ENCODE measurements at regions not wholly inside any gene's neighbourhood (a gene's known extent, or its start where the extent isn't known, plus 50 kb on each side); places are given as distances from the start of the nearest gene placed in this dataset.

DNA sequence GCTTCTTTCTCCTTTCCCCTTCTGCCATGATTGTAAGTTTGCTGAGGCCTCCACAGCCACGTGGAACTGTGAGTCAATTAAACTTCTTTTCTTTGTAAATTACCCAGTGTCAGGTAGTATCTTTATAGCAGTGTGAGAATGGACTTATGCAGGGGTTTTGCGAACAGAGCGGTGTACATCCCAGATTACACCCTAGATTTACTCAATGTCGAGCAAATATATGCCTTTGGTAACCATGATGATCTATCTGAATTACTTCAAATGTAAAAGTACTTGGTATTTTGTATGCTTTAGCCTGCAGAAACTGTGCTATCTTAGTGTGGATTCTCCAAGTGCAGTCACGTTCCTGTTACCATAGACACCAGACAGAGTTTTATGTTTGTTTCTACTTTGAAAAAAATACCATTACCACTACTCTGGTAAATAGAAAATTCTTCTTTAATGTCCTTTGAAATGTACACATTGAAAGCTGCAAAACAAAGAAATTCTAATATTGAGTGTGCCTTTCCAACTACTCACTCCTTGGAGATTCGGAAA, 510.4 kb upstream of the ARGLU1 start:
- Mint-ChIP-seq H3K27ac (no peak overlapping the region), H3K4me3 (no peak overlapping the region), H3K27me3 (ENCODE audit: low read depth) (no peaks in the 10 kb centered on the region), H3K36me3 (no peaks in the 10 kb centered on the region), H3K9me3 (peaks cover 9% of the 10 kb centered on the region), H3K4me1 (no peaks in the 10 kb centered on the region)
- ChIA-PET POLR2A (no interaction called here), CTCF (no interaction called here)
- ATAC-seq (no peak), DNase-seq (ENCODE audit: low spot score) (no peak)
- TF ChIP-seq, protein P1, sequence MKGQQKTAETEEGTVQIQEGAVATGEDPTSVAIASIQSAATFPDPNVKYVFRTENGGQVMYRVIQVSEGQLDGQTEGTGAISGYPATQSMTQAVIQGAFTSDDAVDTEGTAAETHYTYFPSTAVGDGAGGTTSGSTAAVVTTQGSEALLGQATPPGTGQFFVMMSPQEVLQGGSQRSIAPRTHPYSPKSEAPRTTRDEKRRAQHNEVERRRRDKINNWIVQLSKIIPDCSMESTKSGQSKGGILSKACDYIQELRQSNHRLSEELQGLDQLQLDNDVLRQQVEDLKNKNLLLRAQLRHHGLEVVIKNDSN (CRISPR knock-in tag; IDR thresholded peaks at IDR 0.05), result no peak
- TF ChIP-seq CREB1 (CRISPR knock-in tag; IDR thresholded peaks at IDR 0.05) (no peak), TEAD1 (CRISPR knock-in tag; IDR thresholded peaks at IDR 0.05) (no peak), ZNF317 (CRISPR knock-in tag; IDR thresholded peaks at IDR 0.05; ENCODE audit: borderline replicate concordance, low read depth) (no peak)

DNA sequence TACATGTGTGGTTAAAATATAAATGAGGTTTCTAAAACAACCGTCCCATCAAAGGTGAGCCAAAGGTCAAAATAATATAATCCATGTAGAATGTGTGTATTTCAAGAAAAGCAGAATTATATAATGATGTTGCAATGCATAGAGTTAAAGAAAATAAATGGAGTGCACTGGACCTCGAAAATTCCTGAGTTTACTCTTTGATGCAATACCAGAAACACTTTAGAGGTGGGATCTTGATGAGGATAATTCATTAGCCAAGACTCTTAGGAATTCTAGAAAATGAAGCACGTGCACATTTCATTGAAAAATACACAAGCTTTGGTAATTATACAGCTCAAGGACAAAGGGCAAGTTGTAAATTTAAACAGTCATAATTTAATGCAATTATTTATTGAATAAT, 508.9 kb upstream of the ARGLU1 start:
- Mint-ChIP-seq H3K36me3 (no peaks in the 10 kb centered on the region), H3K9me3 (peaks cover 9% of the 10 kb centered on the region), H3K4me3 (no peak overlapping the region), H3K27me3 (ENCODE audit: low read depth) (no peaks in the 10 kb centered on the region), H3K27ac (no peak overlapping the region), H3K4me1 (no peaks in the 10 kb centered on the region)
- POLR2A ChIA-PET, result no interaction called here
- ATAC-seq (no peak), DNase-seq (ENCODE audit: low spot score) (no peak)
- CTCF ChIA-PET, result no interaction called here
- TF ChIP-seq, protein P2, sequence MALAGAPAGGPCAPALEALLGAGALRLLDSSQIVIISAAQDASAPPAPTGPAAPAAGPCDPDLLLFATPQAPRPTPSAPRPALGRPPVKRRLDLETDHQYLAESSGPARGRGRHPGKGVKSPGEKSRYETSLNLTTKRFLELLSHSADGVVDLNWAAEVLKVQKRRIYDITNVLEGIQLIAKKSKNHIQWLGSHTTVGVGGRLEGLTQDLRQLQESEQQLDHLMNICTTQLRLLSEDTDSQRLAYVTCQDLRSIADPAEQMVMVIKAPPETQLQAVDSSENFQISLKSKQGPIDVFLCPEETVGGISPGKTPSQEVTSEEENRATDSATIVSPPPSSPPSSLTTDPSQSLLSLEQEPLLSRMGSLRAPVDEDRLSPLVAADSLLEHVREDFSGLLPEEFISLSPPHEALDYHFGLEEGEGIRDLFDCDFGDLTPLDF (CRISPR knock-in tag; IDR thresholded peaks at IDR 0.05), result no peak
- TF ChIP-seq, protein P3, sequence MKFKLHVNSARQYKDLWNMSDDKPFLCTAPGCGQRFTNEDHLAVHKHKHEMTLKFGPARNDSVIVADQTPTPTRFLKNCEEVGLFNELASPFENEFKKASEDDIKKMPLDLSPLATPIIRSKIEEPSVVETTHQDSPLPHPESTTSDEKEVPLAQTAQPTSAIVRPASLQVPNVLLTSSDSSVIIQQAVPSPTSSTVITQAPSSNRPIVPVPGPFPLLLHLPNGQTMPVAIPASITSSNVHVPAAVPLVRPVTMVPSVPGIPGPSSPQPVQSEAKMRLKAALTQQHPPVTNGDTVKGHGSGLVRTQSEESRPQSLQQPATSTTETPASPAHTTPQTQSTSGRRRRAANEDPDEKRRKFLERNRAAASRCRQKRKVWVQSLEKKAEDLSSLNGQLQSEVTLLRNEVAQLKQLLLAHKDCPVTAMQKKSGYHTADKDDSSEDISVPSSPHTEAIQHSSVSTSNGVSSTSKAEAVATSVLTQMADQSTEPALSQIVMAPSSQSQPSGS (CRISPR knock-in tag; IDR thresholded peaks at IDR 0.05; ENCODE audit: borderline replicate concordance, low read depth), result no peak
- TF ChIP-seq, protein P4, sequence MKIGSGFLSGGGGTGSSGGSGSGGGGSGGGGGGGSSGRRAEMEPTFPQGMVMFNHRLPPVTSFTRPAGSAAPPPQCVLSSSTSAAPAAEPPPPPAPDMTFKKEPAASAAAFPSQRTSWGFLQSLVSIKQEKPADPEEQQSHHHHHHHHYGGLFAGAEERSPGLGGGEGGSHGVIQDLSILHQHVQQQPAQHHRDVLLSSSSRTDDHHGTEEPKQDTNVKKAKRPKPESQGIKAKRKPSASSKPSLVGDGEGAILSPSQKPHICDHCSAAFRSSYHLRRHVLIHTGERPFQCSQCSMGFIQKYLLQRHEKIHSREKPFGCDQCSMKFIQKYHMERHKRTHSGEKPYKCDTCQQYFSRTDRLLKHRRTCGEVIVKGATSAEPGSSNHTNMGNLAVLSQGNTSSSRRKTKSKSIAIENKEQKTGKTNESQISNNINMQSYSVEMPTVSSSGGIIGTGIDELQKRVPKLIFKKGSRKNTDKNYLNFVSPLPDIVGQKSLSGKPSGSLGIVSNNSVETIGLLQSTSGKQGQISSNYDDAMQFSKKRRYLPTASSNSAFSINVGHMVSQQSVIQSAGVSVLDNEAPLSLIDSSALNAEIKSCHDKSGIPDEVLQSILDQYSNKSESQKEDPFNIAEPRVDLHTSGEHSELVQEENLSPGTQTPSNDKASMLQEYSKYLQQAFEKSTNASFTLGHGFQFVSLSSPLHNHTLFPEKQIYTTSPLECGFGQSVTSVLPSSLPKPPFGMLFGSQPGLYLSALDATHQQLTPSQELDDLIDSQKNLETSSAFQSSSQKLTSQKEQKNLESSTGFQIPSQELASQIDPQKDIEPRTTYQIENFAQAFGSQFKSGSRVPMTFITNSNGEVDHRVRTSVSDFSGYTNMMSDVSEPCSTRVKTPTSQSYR (CRISPR knock-in tag; IDR thresholded peaks at IDR 0.05), result no peak
- TF ChIP-seq, protein P5, sequence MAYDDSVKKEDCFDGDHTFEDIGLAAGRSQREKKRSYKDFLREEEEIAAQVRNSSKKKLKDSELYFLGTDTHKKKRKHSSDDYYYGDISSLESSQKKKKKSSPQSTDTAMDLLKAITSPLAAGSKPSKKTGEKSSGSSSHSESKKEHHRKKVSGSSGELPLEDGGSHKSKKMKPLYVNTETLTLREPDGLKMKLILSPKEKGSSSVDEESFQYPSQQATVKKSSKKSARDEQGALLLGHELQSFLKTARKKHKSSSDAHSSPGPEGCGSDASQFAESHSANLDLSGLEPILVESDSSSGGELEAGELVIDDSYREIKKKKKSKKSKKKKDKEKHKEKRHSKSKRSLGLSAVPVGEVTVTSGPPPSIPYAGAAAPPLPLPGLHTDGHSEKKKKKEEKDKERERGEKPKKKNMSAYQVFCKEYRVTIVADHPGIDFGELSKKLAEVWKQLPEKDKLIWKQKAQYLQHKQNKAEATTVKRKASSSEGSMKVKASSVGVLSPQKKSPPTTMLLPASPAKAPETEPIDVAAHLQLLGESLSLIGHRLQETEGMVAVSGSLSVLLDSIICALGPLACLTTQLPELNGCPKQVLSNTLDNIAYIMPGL (CRISPR knock-in tag; IDR thresholded peaks at IDR 0.05), result no peak
- TF ChIP-seq IRF2 (CRISPR knock-in tag; IDR thresholded peaks at IDR 0.05; ENCODE audit: borderline replicate concordance, low read depth), result no peak
- no peak for TF ChIP-seq NR1H2 (CRISPR knock-in tag; IDR thresholded peaks at IDR 0.05)
- TF ChIP-seq, protein P6, sequence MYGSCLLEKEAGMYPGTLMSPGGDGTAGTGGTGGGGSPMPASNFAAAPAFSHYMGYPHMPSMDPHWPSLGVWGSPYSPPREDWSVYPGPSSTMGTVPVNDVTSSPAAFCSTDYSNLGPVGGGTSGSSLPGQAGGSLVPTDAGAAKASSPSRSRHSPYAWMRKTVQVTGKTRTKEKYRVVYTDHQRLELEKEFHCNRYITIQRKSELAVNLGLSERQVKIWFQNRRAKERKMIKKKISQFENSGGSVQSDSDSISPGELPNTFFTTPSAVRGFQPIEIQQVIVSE (CRISPR knock-in tag; IDR thresholded peaks at IDR 0.05; ENCODE audit: borderline replicate concordance), result no peak
- TF ChIP-seq, protein P7, sequence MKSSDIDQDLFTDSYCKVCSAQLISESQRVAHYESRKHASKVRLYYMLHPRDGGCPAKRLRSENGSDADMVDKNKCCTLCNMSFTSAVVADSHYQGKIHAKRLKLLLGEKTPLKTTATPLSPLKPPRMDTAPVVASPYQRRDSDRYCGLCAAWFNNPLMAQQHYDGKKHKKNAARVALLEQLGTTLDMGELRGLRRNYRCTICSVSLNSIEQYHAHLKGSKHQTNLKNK (CRISPR knock-in tag; IDR thresholded peaks at IDR 0.05), result no peak
- no peak for TF ChIP-seq ESRRA (CRISPR knock-in tag; IDR thresholded peaks at IDR 0.05; ENCODE audit: borderline replicate concordance)
- TF ChIP-seq, protein P8, sequence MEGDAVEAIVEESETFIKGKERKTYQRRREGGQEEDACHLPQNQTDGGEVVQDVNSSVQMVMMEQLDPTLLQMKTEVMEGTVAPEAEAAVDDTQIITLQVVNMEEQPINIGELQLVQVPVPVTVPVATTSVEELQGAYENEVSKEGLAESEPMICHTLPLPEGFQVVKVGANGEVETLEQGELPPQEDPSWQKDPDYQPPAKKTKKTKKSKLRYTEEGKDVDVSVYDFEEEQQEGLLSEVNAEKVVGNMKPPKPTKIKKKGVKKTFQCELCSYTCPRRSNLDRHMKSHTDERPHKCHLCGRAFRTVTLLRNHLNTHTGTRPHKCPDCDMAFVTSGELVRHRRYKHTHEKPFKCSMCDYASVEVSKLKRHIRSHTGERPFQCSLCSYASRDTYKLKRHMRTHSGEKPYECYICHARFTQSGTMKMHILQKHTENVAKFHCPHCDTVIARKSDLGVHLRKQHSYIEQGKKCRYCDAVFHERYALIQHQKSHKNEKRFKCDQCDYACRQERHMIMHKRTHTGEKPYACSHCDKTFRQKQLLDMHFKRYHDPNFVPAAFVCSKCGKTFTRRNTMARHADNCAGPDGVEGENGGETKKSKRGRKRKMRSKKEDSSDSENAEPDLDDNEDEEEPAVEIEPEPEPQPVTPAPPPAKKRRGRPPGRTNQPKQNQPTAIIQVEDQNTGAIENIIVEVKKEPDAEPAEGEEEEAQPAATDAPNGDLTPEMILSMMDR (IDR thresholded peaks at IDR 0.05), result no peak
- TF ChIP-seq ZNF263 (CRISPR knock-in tag; IDR thresholded peaks at IDR 0.05; ENCODE audit: low read depth), result no peak
- TF ChIP-seq, protein P9, sequence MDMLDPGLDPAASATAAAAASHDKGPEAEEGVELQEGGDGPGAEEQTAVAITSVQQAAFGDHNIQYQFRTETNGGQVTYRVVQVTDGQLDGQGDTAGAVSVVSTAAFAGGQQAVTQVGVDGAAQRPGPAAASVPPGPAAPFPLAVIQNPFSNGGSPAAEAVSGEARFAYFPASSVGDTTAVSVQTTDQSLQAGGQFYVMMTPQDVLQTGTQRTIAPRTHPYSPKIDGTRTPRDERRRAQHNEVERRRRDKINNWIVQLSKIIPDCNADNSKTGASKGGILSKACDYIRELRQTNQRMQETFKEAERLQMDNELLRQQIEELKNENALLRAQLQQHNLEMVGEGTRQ (CRISPR knock-in tag; IDR thresholded peaks at IDR 0.05), result no peak
- TF ChIP-seq ATF1 (CRISPR knock-in tag; IDR thresholded peaks at IDR 0.05), result no peak
- no peak for TF ChIP-seq PRRX2 (CRISPR knock-in tag; IDR thresholded peaks at IDR 0.05)
- TF ChIP-seq FOXK1 (CRISPR knock-in tag; IDR thresholded peaks at IDR 0.05), result no peak
- TF ChIP-seq, protein P10, sequence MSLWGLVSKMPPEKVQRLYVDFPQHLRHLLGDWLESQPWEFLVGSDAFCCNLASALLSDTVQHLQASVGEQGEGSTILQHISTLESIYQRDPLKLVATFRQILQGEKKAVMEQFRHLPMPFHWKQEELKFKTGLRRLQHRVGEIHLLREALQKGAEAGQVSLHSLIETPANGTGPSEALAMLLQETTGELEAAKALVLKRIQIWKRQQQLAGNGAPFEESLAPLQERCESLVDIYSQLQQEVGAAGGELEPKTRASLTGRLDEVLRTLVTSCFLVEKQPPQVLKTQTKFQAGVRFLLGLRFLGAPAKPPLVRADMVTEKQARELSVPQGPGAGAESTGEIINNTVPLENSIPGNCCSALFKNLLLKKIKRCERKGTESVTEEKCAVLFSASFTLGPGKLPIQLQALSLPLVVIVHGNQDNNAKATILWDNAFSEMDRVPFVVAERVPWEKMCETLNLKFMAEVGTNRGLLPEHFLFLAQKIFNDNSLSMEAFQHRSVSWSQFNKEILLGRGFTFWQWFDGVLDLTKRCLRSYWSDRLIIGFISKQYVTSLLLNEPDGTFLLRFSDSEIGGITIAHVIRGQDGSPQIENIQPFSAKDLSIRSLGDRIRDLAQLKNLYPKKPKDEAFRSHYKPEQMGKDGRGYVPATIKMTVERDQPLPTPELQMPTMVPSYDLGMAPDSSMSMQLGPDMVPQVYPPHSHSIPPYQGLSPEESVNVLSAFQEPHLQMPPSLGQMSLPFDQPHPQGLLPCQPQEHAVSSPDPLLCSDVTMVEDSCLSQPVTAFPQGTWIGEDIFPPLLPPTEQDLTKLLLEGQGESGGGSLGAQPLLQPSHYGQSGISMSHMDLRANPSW (CRISPR knock-in tag; conservative IDR thresholded peaks at IDR 0.05; ENCODE audit: low read depth), result no peak
